OCI-LY7 (cell line): ENCODE measurements at regions not wholly inside any gene's neighbourhood (a gene's known extent, or its start where the extent isn't known, plus 50 kb on each side); places are given as distances from the start of the nearest gene placed in this dataset.

Source experiments
- EZH2phosphoT487 ChIP-seq: fragments of 200-600 bp; sonication (generic); IDR thresholded peaks from 2 replicates; pipeline ENCODE4 v1.6.1; 2018; ENCODE audit warnings: low read depth, borderline replicate concordance, mild to moderate bottlenecking, mixed run types, antibody characterized with exemption, low read length, moderate library complexity, mixed read lengths
- TF ChIP-seq, protein P1 (sequence below): fragments of 200-600 bp; sonication (generic); conservative IDR thresholded peaks from 2 replicates; pipeline ENCODE4 v1.5.1; 2014; ENCODE audit warnings: mild to moderate bottlenecking, antibody characterized with exemption, low read length, moderate library complexity, mixed read lengths

DNA sequence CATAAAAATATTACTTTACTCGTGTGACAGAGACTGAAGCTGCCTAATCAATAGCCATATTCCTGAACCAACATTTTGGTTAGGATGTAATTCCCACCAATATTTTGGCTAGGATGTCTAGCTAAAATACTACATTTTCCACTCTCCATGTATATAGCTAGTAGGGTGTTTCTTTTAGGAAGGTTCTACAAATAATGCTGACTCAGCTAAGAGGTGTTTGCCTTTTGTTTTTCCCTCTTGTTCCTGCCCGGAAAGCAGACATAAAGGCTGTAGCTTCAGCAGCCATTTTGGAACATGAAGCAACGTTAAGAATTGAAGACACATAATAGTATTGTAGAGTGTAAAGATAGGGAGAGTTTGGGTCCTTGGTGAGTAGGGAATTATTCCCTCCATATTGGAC is 187.3 kb upstream of the PDZRN3 start:
- TF ChIP-seq, protein P1, sequence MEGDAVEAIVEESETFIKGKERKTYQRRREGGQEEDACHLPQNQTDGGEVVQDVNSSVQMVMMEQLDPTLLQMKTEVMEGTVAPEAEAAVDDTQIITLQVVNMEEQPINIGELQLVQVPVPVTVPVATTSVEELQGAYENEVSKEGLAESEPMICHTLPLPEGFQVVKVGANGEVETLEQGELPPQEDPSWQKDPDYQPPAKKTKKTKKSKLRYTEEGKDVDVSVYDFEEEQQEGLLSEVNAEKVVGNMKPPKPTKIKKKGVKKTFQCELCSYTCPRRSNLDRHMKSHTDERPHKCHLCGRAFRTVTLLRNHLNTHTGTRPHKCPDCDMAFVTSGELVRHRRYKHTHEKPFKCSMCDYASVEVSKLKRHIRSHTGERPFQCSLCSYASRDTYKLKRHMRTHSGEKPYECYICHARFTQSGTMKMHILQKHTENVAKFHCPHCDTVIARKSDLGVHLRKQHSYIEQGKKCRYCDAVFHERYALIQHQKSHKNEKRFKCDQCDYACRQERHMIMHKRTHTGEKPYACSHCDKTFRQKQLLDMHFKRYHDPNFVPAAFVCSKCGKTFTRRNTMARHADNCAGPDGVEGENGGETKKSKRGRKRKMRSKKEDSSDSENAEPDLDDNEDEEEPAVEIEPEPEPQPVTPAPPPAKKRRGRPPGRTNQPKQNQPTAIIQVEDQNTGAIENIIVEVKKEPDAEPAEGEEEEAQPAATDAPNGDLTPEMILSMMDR, result no peak
- no peak for TF ChIP-seq EZH2phosphoT487
